Frontal cortex (tissue), 3 donors: ENCODE measurements at regions not wholly inside any gene's neighbourhood (a gene's known extent, or its start where the extent isn't known, plus 50 kb on each side); places are given as distances from the start of the nearest gene placed in this dataset.

Source experiments
- DNase-seq, 2 donors: peaks; one replicate each; pipeline ENCODE4 v3.0.0; 2012; ENCODE audit warnings: low spot score in 2 of 2
- FAIRE-seq: peaks from 2 replicates; lab custom pipeline; 2012; peaks lifted over from hg19 to GRCh38; lab: Jason Lieb, UNC
- donor health status: control.
- donor health status: control.
- donor health status: control.

- no peak for DNase-seq
- no peak for FAIRE-seq
These were observed 106.3 kb upstream of the CARD18 start for GRCh38 chr11:105245781-105246315.

DNA sequence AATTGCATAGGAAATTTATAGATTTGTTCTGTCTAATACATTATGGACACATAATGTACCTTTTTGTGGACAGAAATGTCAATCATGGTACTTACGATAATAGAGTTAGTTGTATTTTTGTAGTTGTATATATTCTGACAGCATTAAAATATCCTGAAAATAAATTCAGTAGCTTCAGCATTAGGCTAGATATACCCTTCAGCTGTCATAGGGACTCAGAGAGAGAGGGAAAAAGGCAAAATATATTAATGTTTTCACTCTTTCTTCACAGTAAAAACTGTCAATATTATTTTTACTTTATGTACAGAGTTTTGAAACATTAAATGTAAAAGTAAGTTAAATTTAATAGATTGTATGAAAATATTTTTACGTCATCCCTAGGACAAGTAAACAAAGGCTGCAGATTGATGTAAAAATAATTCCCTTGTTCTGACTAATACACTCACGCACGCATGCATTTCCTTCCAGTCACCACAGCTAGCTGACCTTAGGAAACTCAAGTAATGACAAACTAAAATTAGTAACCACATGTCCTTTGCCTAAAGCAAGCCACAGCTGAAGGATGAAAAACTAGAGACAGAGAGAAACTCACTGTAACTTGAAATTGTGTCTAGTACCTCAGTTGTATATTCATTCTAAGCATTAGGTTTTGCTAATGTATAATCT is 104.7 kb upstream of the CARD18 start:
- DNase-seq (no peak), FAIRE-seq (no peak)

GRCh38 chr11:105241136-105241535 is 101.6 kb upstream of the CARD18 start:
- DNase-seq (no peak), FAIRE-seq (no peak)

GRCh38 chr11:105236664-105237063 is 97.1 kb upstream of the CARD18 start:
- DNase-seq = no peak

DNA sequence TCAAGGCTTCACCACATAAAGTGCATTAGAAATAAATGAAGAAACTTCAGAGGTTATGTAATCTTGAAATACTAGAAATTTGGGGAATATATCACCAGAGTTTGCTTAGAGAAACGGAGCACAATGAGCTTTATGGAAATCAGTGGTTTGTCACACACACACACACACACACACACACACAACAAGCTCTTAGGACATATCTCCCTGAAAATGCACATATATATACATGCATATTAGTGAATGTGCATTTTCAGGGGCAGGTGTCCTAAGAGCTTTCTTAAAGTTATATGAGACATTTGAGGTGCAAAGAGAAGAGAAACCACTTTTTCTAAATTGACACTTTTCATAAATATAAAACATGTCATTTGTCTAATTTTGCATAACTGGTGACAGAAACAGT is 93.7 kb upstream of the CARD18 start:
- FAIRE-seq (no peak), DNase-seq (no peak)

More at GRCh38 chr11:105236664-105237063, 97.1 kb upstream of the CARD18 start:
- FAIRE-seq = no peak

DNA sequence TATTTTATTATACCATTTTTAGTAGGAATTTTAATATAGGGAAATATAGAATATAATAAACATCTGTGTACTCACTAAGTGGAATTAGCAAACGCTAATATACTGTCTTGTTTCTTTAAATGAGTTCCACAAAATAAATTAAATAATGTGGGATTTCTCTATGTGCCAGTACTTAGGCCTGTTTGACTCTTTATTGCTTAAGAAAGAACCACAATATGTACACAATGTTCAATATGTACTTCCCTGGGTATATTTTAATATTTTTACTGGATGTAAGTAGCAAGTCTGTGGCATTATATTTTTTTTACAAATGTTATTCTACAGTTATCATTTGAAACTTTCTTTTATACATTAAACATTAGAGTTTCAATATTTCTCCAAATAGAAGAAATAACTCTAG is 92.5 kb upstream of the CARD18 start:
- no peak for FAIRE-seq
- no peak for DNase-seq

DNA sequence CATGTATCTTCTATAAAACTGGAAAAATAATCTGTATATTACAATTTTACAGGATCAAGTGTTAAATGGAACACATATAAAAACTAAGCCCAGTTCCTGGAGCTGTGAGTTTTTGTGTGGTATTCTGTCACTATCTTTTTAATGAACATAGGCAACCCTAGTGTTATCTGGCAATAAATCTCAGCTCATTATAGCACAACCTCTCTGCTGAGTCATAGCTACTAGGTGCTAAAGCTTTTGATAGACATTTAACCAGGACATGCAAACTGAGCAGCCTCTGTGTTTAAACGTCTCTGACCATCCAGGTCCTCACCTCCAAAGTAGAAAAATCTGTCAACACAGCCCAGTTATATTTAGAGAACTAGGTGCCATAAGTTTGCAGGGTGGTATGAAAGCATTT is 91.0 kb upstream of the CARD18 start:
- no peak for FAIRE-seq
- no peak for DNase-seq

DNA sequence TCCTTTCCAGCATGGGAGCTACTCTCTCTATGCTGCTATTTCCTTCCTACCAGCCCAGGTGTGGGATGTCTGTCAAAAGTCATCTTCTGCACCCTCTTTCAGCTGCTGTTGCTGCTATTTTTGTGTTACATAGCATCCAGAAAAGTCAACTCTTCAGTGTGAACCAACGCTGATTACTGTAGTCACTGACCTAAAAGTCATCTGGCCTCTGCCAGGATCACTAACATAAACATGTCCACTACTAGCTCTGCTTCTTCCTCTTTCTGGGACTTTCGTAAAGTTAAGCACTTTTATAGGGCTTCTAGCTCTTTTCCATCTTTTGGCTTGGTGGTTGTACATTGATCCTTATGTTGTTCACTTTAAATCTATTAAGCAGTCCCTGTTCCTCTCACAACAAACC is 90.2 kb upstream of the CARD18 start:
- DNase-seq = no peak
- FAIRE-seq = no peak

- FAIRE-seq = no peak
These were observed 89.7 kb upstream of the CARD18 start for GRCh38 chr11:105229257-105229656.

GRCh38 chr11:105227363-105227762 is 87.8 kb upstream of the CARD18 start:
- FAIRE-seq = no peak
- DNase-seq = no peak

More at GRCh38 chr11:105229257-105229656, 89.7 kb upstream of the CARD18 start:
- no peak for DNase-seq

- DNase-seq (no peak), FAIRE-seq (no peak)
These were observed 87.2 kb upstream of the CARD18 start for GRCh38 chr11:105226766-105227165.

DNA sequence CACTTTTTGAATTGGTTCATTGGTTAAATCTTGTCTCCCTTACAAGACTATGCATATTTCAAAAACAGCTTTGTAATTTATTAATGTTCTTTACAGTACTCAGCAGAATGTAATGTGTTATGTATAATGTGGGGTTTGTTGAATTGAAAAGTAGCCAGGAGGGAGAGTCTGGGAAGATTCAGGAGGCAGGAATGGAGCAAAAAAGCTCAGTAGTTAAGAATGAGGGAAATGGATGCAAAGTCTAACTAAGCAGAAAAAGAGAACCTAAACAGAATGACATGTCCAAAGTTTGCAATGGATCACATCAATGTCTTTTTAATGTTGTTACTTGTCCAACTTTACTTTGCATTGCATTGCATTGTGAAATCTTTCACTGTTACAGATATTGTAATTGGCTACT is 86.5 kb upstream of the CARD18 start:
- FAIRE-seq (no peak), DNase-seq (no peak)

DNA sequence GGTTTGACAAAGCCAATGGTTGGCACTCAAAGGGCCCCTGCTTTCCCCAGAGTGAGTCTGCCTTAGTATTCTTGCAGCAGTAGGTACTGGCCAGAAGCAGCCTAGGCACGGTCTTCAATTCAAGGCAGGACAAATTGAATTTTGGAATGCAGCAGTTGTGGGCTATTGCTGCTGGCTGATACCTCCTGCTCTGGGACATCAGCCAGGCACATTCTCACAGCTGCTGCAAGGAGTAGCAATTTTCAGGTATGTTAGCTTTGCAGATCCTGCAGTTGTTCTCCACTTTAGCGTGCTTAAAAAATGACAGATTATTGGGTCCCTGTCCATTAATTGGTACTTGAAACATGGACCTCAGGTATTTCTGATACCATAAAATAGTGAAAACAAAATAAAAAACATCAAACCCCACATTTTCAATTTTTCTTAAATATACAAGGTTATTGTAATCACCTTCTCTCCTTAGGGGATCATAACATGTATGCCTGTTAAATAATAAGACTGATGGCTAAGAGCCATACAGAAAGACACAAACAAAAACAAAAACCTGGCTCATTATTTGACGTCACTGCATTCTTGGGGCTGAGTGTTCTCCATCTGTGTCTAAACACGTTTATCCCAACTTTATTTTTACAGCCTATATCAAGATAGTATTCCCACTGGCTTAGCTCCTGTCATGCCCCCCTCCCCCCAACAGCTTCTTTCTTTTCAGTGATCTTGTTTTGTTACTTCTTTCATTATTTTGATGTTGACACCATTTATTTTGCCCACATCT is 85.1 kb upstream of the CARD18 start:
- FAIRE-seq = no peak
- no peak for DNase-seq

- DNase-seq (no peak), FAIRE-seq (no peak)
These were observed 80.6 kb upstream of the CARD18 start for GRCh38 chr11:105220121-105220520.

GRCh38 chr11:105219670-105220069 is 80.1 kb upstream of the CARD18 start:
- FAIRE-seq (no peak), DNase-seq (no peak)

- DNase-seq = no peak
- no peak for FAIRE-seq
These were observed 79.7 kb upstream of the CARD18 start for GRCh38 chr11:105219269-105219668.

DNA sequence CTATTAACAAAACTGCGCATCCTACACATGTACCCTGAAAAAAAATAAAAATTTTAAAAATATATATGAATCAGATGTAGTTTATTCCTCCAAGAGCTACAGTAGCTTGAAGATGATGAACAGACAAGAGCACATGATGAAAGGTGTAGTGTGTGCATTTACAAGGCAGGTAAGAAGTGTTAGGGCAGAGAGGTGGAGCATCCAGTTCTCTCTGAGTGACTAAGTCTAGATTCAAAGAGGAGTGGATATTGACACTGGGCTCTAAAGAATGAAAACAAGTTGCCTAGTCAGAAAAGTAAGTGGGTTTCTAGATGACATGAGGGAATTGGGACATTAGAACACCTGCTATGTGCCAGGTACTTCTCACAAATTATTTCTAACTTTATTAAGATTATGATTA is 76.0 kb upstream of the CARD18 start:
- DNase-seq (no peak), FAIRE-seq (no peak)

DNA sequence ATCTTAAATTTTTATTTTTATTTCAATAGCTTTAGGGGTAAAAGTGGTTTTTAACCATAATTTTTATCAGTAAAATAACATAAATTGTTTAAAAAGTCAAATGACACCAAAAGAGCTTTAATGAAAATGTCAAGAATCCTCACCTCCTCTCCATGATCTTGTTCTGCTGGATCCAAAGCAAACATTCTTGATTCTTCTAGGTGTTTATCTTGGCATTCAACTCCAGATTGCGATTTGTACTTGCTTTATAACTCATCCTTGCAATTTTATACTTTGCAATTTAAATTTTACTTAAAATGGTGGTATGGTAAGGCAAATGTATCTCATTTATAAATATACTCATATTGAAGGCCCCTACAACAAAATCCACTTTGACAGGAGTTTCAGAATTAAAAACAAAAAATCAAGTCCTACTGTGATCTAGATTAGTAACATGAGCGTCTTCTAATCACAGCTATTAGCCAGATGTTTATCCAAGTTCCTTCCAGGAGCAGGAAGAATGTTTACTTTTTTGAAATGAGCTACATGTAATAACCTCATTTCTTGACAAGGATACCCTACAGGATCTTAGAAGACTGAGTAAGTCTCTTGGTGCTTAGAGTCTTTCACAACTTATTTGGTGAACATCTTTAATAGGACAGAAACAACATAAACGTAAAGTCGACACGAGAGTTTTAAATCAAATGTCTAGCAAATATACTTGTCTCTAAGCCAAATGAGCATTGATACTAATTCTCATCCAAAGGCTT is 72.4 kb upstream of the CARD18 start:
- DNase-seq (no peak), FAIRE-seq (no peak)

DNA sequence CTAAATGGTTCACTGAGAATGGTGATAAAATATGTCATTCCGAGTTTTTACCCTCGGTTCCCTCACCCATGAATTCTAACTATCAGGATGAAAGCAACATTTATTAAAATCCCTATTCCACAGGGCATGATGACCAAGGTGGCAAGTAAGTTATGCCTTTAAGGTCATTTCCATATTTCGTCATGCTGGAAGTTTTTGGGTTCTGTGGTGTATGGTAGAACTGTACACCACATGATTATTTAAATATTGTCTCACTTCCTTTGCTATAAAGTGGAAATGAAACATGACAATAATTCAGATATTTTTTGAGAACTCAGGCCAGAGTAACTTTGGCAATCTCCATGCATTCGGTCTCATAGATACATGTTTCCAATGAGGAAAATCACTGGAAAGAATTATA is 68.5 kb upstream of the CARD18 start:
- DNase-seq (no peak), FAIRE-seq (no peak)

- DNase-seq (no peak), FAIRE-seq (no peak)
These were observed 67.1 kb upstream of the CARD18 start for GRCh38 chr11:105206633-105207032.

GRCh38 chr11:105204636-105205035 is 65.1 kb upstream of the CARD18 start:
- FAIRE-seq (no peak), DNase-seq (no peak)
